IgD-negative memory B cell (primary cell): ENCODE measurements at regions not wholly inside any gene's neighbourhood (a gene's known extent, or its start where the extent isn't known, plus 50 kb on each side); places are given as distances from the start of the nearest gene placed in this dataset.

Source experiments
- H3K27ac Mint-ChIP-seq, 3 donors: one replicate each; pipeline ENCODE4 v1.8.0; 2020 to 2022; ENCODE audit warnings: mild to moderate bottlenecking in 3 of 3, mixed read lengths in 3 of 3, moderate library complexity in 1 of 3
- H3K27me3 Mint-ChIP-seq: one replicate; pipeline ENCODE4 v1.8.0; 2021; ENCODE audit warnings: mixed read lengths
- H3K36me3 Mint-ChIP-seq: one replicate; pipeline ENCODE4 v1.8.0; 2020; ENCODE audit warnings: mild to moderate bottlenecking, mixed read lengths
- H3K4me1 Mint-ChIP-seq, 3 donors: one replicate each; pipeline ENCODE4 v1.8.0; 2020 to 2022; ENCODE audit warnings: mixed read lengths in 3 of 3, mild to moderate bottlenecking in 1 of 3
- H3K4me3 Mint-ChIP-seq, 4 donors: one replicate each; pipeline ENCODE4 v1.8.0; 2020 to 2022; ENCODE audit warnings: mild to moderate bottlenecking in 4 of 4, mixed read lengths in 4 of 4, moderate library complexity in 3 of 4
- H3K9me3 Mint-ChIP-seq, 3 donors: one replicate each; pipeline ENCODE4 v1.8.0; 2020 to 2021; ENCODE audit warnings: mixed read lengths in 3 of 3, mild to moderate bottlenecking in 1 of 3

- Mint-ChIP-seq H3K9me3 (no peaks in the 10 kb centered on the region), H3K27me3 (no peaks in the 10 kb centered on the region), H3K27ac (no peak overlapping the region), H3K36me3 (no peaks in the 10 kb centered on the region), H3K4me1 (no peaks in the 10 kb centered on the region), H3K4me3 (no peak overlapping the region)
Measured at GRCh38 chr5:103472265-103472664, 90.3 kb downstream of the NUDT12 start.

GRCh38 chr5:103469288-103470040 lies 93.1 kb downstream of the NUDT12 start:
- Mint-ChIP-seq H3K4me1 (no peaks in the 10 kb centered on the region), H3K9me3 (no peaks in the 10 kb centered on the region), H3K4me3 (no peak overlapping the region), H3K27me3 (no peaks in the 10 kb centered on the region), H3K36me3 (no peaks in the 10 kb centered on the region), H3K27ac (no peak overlapping the region)

- Mint-ChIP-seq H3K27me3 (peaks cover 1% of the 10 kb centered on the region), H3K27ac (no peak overlapping the region), H3K36me3 (no peaks in the 10 kb centered on the region), H3K9me3 (no peaks in the 10 kb centered on the region), H3K4me1 (no peaks in the 10 kb centered on the region), H3K4me3 (no peak overlapping the region)
Measured at GRCh38 chr5:103467831-103468230, 94.8 kb downstream of the NUDT12 start.

- H3K36me3 Mint-ChIP-seq, result no peaks in the 10 kb centered on the region
- no peak overlapping the region for H3K27ac Mint-ChIP-seq
- H3K4me1 Mint-ChIP-seq, result no peaks in the 10 kb centered on the region
- H3K27me3 Mint-ChIP-seq, result peaks cover 1% of the 10 kb centered on the region
- H3K4me3 Mint-ChIP-seq, result no peak overlapping the region
- H3K9me3 Mint-ChIP-seq, result no peaks in the 10 kb centered on the region
Measured at GRCh38 chr5:103466495-103466894, 96.1 kb downstream of the NUDT12 start.

GRCh38 chr5:103465891-103466290 lies 96.7 kb downstream of the NUDT12 start:
- Mint-ChIP-seq H3K27ac (no peak overlapping the region), H3K4me3 (no peak overlapping the region), H3K36me3 (no peaks in the 10 kb centered on the region), H3K9me3 (no peaks in the 10 kb centered on the region), H3K27me3 (peaks cover 1% of the 10 kb centered on the region), H3K4me1 (no peaks in the 10 kb centered on the region)

GRCh38 chr5:103464835-103465484 lies 97.6 kb downstream of the NUDT12 start:
- peaks cover 0 to 3% (median 0%) of the 10 kb centered on the region in 3 donors for H3K9me3 Mint-ChIP-seq
- no peaks in the 10 kb centered on the region for H3K36me3 Mint-ChIP-seq
- peaks cover 1% of the 10 kb centered on the region for H3K27me3 Mint-ChIP-seq
- no peak overlapping the region for H3K27ac Mint-ChIP-seq
- H3K4me1 Mint-ChIP-seq, result no peaks in the 10 kb centered on the region
- H3K4me3 Mint-ChIP-seq, result no peak overlapping the region

GRCh38 chr5:103463261-103463660 lies 99.3 kb downstream of the NUDT12 start:
- no peak overlapping the region for H3K4me3 Mint-ChIP-seq

GRCh38 chr5:103461243-103461642 lies 101.3 kb downstream of the NUDT12 start:
- peaks cover 1% of the 10 kb centered on the region for H3K27me3 Mint-ChIP-seq
- no peak overlapping the region for H3K4me3 Mint-ChIP-seq

More at GRCh38 chr5:103463261-103463660, 99.3 kb downstream of the NUDT12 start:
- Mint-ChIP-seq H3K27ac (no peak overlapping the region), H3K36me3 (no peaks in the 10 kb centered on the region), H3K9me3 (peaks cover 0 to 3% (median 0%) of the 10 kb centered on the region in 3 donors), H3K4me1 (no peaks in the 10 kb centered on the region), H3K27me3 (peaks cover 1% of the 10 kb centered on the region)

GRCh38 chr5:103458497-103459040 lies 104.0 kb downstream of the NUDT12 start:
- H3K4me3 Mint-ChIP-seq, result no peak overlapping the region
- no peaks in the 10 kb centered on the region for H3K27me3 Mint-ChIP-seq
- no peaks in the 10 kb centered on the region for H3K36me3 Mint-ChIP-seq
- peaks cover 0 to 1% (median 0%) of the 10 kb centered on the region in 3 donors for H3K4me1 Mint-ChIP-seq
- H3K9me3 Mint-ChIP-seq, result peaks cover 0 to 7% (median 0%) of the 10 kb centered on the region in 3 donors
- no peak overlapping the region for H3K27ac Mint-ChIP-seq

More at GRCh38 chr5:103461243-103461642, 101.3 kb downstream of the NUDT12 start:
- Mint-ChIP-seq H3K9me3 (peaks cover 0 to 7% (median 0%) of the 10 kb centered on the region in 3 donors), H3K36me3 (no peaks in the 10 kb centered on the region), H3K27ac (no peak overlapping the region), H3K4me1 (peaks cover 0 to 1% (median 0%) of the 10 kb centered on the region in 3 donors)

GRCh38 chr5:103456476-103456875 lies 106.1 kb downstream of the NUDT12 start:
- no peak overlapping the region for H3K4me3 Mint-ChIP-seq
- H3K27me3 Mint-ChIP-seq, result no peaks in the 10 kb centered on the region
- H3K27ac Mint-ChIP-seq, result no peak overlapping the region
- H3K9me3 Mint-ChIP-seq, result peaks cover 0 to 7% (median 0%) of the 10 kb centered on the region in 3 donors
- peaks cover 0 to 1% (median 0%) of the 10 kb centered on the region in 3 donors for H3K4me1 Mint-ChIP-seq
- H3K36me3 Mint-ChIP-seq, result no peaks in the 10 kb centered on the region

GRCh38 chr5:103455796-103456195 lies 106.8 kb downstream of the NUDT12 start:
- H3K36me3 Mint-ChIP-seq, result no peaks in the 10 kb centered on the region
- no peak overlapping the region for H3K4me3 Mint-ChIP-seq
- no peak overlapping the region for H3K27ac Mint-ChIP-seq
- peaks cover 0 to 7% (median 0%) of the 10 kb centered on the region in 3 donors for H3K9me3 Mint-ChIP-seq
- no peaks in the 10 kb centered on the region for H3K27me3 Mint-ChIP-seq
- H3K4me1 Mint-ChIP-seq, result peaks cover 0 to 1% (median 0%) of the 10 kb centered on the region in 3 donors

GRCh38 chr5:103454770-103455169 lies 107.8 kb downstream of the NUDT12 start:
- Mint-ChIP-seq H3K4me3 (no peak overlapping the region), H3K36me3 (no peaks in the 10 kb centered on the region), H3K27ac (no peak overlapping the region), H3K27me3 (no peaks in the 10 kb centered on the region), H3K4me1 (peaks cover 0 to 1% (median 0%) of the 10 kb centered on the region in 3 donors), H3K9me3 (peaks cover 0 to 4% (median 0%) of the 10 kb centered on the region in 3 donors)

GRCh38 chr5:103452666-103453065 lies 109.9 kb downstream of the NUDT12 start:
- peaks cover 0 to 4% (median 0%) of the 10 kb centered on the region in 3 donors for H3K9me3 Mint-ChIP-seq
- H3K36me3 Mint-ChIP-seq, result no peaks in the 10 kb centered on the region
- H3K4me1 Mint-ChIP-seq, result peaks cover 0 to 1% (median 0%) of the 10 kb centered on the region in 3 donors
- no peak overlapping the region for H3K27ac Mint-ChIP-seq
- no peak overlapping the region for H3K4me3 Mint-ChIP-seq
- no peaks in the 10 kb centered on the region for H3K27me3 Mint-ChIP-seq

- no peaks in the 10 kb centered on the region for H3K27me3 Mint-ChIP-seq
- H3K4me1 Mint-ChIP-seq, result peaks cover 0 to 1% (median 0%) of the 10 kb centered on the region in 3 donors
- H3K36me3 Mint-ChIP-seq, result no peaks in the 10 kb centered on the region
- H3K27ac Mint-ChIP-seq, result no peak overlapping the region
- H3K4me3 Mint-ChIP-seq, result no peak overlapping the region
- H3K9me3 Mint-ChIP-seq, result peaks cover 0 to 4% (median 0%) of the 10 kb centered on the region in 3 donors
Measured at GRCh38 chr5:103452089-103452488, 110.5 kb downstream of the NUDT12 start.

- no peaks in the 10 kb centered on the region for H3K27me3 Mint-ChIP-seq
- no peak overlapping the region for H3K4me3 Mint-ChIP-seq
- no peaks in the 10 kb centered on the region for H3K9me3 Mint-ChIP-seq
- H3K36me3 Mint-ChIP-seq, result no peaks in the 10 kb centered on the region
- no peaks in the 10 kb centered on the region for H3K4me1 Mint-ChIP-seq
- H3K27ac Mint-ChIP-seq, result no peak overlapping the region
Measured at GRCh38 chr5:103451261-103451660, 111.3 kb downstream of the NUDT12 start.
